Gastroesophageal sphincter (tissue), 4 donors: ENCODE measurements at regions not wholly inside any gene's neighbourhood (a gene's known extent, or its start where the extent isn't known, plus 50 kb on each side); places are given as distances from the start of the nearest gene placed in this dataset.

Experiments
- ATAC-seq: fragments of 150-250 bp; one replicate; pipeline ENCODE4 v1.9.1; 2016; ENCODE audit warnings: mild to moderate bottlenecking, moderate library complexity
- H3K27ac ChIP-seq, 4 donors: fragments of 200-600 bp; sonication (generic) in 3 of 4; 1 replicate in 3 of 4; 2 replicates in 1 of 4; pipeline ENCODE4 v1.5.1; 2016 to 2019
- H3K27me3 ChIP-seq: fragments of 200-600 bp; sonication (generic); one replicate; pipeline ENCODE4 v1.5.1; 2019
- H3K36me3 ChIP-seq, 2 donors: fragments of 200-600 bp; sonication (generic); one replicate each; pipeline ENCODE4 v1.5.1; 2019; ENCODE audit warnings: control low read depth in 1 of 2
- H3K4me1 ChIP-seq, 3 donors: fragments of 200-600 bp; sonication (generic); 1 replicate in 2 of 3; 2 replicates in 1 of 3; pipeline ENCODE4 v1.5.1; 2016 to 2019; ENCODE audit warnings: control low read depth in 2 of 3
- H3K4me3 ChIP-seq, 2 donors: fragments of 200-600 bp; sonication (generic); one replicate each; pipeline ENCODE4 v1.5.1; 2019; ENCODE audit warnings: mild to moderate bottlenecking in 1 of 2, moderate library complexity in 1 of 2
- H3K9me3 ChIP-seq, 3 donors: fragments of 200-600 bp; sonication (generic); one replicate each; pipeline ENCODE4 v1.5.1; 2017 to 2019; ENCODE audit warnings: control low read depth in 2 of 3
- EP300 ChIP-seq: sonication (generic); formaldehyde crosslinking; IDR thresholded peaks from one replicate; pipeline ENCODE4 v1.6.1; 2017; ENCODE audit warnings: antibody characterized with exemption, mild to moderate bottlenecking
- POLR2A ChIP-seq, 2 donors: fragments of 450-650 bp; IDR thresholded peaks; one replicate each; pipeline ENCODE4 v1.6.1; 2017; ENCODE audit warnings: antibody characterized with exemption in 2 of 2, mild to moderate bottlenecking in 2 of 2, moderate library complexity in 1 of 2
- POLR2AphosphoS5 ChIP-seq: sonication (generic); formaldehyde crosslinking; IDR thresholded peaks from one replicate; pipeline ENCODE4 v1.6.1; 2017; ENCODE audit warnings: antibody characterized with exemption
- WGBS, 2 donors: methylation state at CpG; one replicate each; pipeline ENCODE4 v1.1.5; 2018; ENCODE audit warnings: low coverage in 1 of 2; 5-methylcytosine and 5-hydroxymethylcytosine counted together
- TF ChIP-seq, protein P1 (sequence below), 4 experiments: fragments of 200-600 bp in 2 of 4; fragments of 450-650 bp in 2 of 4; sonication (generic) in 1 of 4; IDR thresholded peaks; one replicate each; pipeline ENCODE4 v1.5.1; 2017 to 2019; ENCODE audit warnings: antibody characterized with exemption in 4 of 4, mild to moderate bottlenecking in 2 of 4, moderate library complexity in 2 of 4

DNA sequence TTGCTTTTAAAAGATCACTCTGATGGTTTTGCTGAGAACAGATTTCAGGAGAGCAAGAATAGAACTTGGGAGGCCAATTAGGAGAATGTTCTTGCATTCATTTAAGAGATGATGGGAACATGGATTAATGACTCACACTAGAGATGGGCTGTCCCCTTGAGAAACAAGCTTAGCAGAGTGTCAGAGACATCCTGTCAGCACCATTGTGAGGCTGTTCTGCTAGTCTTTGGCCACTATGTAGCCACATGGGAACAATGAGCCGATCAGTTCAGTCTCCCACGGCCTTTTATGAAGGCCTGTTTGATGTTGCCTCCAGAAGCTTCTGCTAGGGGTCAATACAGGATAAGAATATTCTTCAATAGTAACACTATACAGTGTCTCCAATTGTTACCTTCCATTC lies 113.0 kb upstream of the EYA4 start:
- Histone ChIP-seq H3K4me3 (no peak overlapping the region), H3K4me1 (peaks cover 0 to 26% (median 0%) of the 10 kb centered on the region in 3 donors), H3K27me3 (no peaks in the 10 kb centered on the region), H3K9me3 (peaks cover 0 to 5% (median 0%) of the 10 kb centered on the region in 3 donors), H3K36me3 (no peaks in the 10 kb centered on the region), H3K27ac (no peak overlapping the region)
- TF ChIP-seq POLR2AphosphoS5 (no peak), EP300 (no peak), POLR2A (IDR thresholded peaks at IDR 0.05) (no peak)
- TF ChIP-seq, protein P1, sequence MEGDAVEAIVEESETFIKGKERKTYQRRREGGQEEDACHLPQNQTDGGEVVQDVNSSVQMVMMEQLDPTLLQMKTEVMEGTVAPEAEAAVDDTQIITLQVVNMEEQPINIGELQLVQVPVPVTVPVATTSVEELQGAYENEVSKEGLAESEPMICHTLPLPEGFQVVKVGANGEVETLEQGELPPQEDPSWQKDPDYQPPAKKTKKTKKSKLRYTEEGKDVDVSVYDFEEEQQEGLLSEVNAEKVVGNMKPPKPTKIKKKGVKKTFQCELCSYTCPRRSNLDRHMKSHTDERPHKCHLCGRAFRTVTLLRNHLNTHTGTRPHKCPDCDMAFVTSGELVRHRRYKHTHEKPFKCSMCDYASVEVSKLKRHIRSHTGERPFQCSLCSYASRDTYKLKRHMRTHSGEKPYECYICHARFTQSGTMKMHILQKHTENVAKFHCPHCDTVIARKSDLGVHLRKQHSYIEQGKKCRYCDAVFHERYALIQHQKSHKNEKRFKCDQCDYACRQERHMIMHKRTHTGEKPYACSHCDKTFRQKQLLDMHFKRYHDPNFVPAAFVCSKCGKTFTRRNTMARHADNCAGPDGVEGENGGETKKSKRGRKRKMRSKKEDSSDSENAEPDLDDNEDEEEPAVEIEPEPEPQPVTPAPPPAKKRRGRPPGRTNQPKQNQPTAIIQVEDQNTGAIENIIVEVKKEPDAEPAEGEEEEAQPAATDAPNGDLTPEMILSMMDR (IDR thresholded peaks at IDR 0.05): no peak
- WGBS, 2 donors: 72 to 100% methylated on average over 2 of the region's 2 CpGs
- no peak for ATAC-seq

GRCh38 chr6:133129556-133129955 lies 111.6 kb upstream of the EYA4 start:
- no peak overlapping the region for H3K4me3 ChIP-seq
- H3K9me3 ChIP-seq: no peaks in the 10 kb centered on the region
- H3K4me1 ChIP-seq: peaks cover 0 to 26% (median 0%) of the 10 kb centered on the region in 3 donors
- H3K27ac ChIP-seq: no peak overlapping the region
- no peak for ATAC-seq
- TF ChIP-seq POLR2AphosphoS5 (no peak), EP300 (no peak), POLR2A (IDR thresholded peaks at IDR 0.05) (no peak)
- TF ChIP-seq, protein P1 (IDR thresholded peaks at IDR 0.05): no peak
- H3K27me3 ChIP-seq: no peaks in the 10 kb centered on the region
- no peaks in the 10 kb centered on the region for H3K36me3 ChIP-seq
- WGBS, 2 donors: 83% methylated on average over 1 of the region's 1 CpG; no CpG with 5 or more reads in 1 of the 2 donors

DNA sequence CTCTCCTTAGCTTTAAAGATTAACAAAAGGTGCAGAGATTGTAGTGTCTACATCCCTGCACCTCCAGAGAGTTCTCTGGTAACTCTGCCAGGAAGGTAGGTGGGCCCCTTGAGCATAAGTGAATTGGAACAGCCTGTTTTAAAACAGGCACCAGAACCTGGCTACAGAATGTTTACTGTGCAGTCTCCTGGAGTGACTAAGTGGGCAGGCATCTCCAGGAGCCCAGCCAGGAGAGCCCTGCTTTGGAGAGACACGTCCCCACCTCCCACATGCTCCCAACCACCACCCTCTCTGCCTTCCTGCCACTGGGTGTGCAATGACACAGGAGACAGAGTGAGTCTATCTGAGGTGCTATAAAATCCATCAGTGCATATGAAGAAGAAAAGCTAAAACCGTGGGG lies 110.3 kb upstream of the EYA4 start:
- Histone ChIP-seq H3K4me3 (no peak overlapping the region), H3K4me1 (peaks cover 0 to 26% (median 0%) of the 10 kb centered on the region in 3 donors), H3K27ac (peak overlapping the region in 3 of 4 donors; percentile 50 to 64 (median 52)), H3K9me3 (no peaks in the 10 kb centered on the region), H3K27me3 (no peaks in the 10 kb centered on the region), H3K36me3 (no peaks in the 10 kb centered on the region)
- TF ChIP-seq EP300 (no peak), POLR2A (IDR thresholded peaks at IDR 0.05) (no peak), POLR2AphosphoS5 (no peak)
- TF ChIP-seq, protein P1 (IDR thresholded peaks at IDR 0.05): peak in 1 of 4 experiments; percentile 29
- 30 to 80% methylated on average over 1 to 2 of the region's 2 CpGs for WGBS, 2 donors
- peak; percentile 71 for ATAC-seq

DNA sequence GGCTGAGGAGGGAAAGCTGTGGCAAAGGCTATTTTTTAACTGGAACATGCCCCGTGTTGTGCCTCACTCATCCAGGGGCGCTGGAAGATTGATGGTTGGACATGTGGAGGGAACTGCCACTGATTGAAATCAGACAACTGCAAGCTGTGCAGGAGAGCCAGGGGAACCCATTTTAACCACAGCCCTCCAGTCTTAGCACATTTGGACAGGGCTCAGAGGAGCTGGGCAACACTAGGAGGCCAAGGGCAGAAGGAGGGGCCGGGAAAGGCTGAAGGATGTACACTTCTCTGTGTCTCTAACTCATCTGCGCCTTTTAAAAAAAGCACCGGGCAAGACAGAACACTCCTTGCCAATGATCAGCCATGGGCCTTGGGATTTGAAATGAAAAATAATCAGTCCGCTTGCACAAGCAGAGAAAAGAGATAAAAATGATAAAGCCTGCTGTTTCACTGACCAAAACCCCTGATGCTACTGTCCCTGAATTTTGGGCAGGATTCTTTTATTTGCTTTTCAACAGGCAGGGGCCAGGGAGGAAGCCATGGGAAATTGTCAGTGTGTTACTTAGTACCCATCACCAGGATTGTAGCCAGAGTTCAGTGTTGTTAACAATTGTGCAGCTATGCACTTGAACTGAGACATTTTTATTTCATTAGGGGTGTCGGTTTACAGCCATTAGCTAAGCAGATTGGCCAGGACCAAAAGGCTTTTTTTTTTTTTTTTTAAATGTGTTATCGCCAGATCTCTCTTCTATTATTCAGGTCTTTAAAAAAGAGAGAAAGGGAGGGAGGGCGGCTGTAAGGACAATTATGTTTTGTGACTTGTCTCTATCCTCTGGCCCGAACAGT lies 109.3 kb upstream of the EYA4 start:
- no peak for ATAC-seq
- WGBS, 2 donors: 33 to 68% methylated on average over 7 of the region's 10 CpGs
- peak overlapping the region in 3 of 4 donors; percentile 34 to 64 (median 52) for H3K27ac ChIP-seq
- H3K9me3 ChIP-seq: no peaks in the 10 kb centered on the region
- H3K36me3 ChIP-seq: no peaks in the 10 kb centered on the region
- H3K27me3 ChIP-seq: no peaks in the 10 kb centered on the region
- H3K4me3 ChIP-seq: no peak overlapping the region
- peaks cover 0 to 35% (median 4%) of the 10 kb centered on the region in 3 donors for H3K4me1 ChIP-seq
- TF ChIP-seq EP300 (no peak), POLR2A (IDR thresholded peaks at IDR 0.05) (no peak)
- TF ChIP-seq, protein P1 (IDR thresholded peaks at IDR 0.05): no peak
